KG1 (cell line): ENCODE measurements at regions not wholly inside any gene's neighbourhood (a gene's known extent, or its start where the extent isn't known, plus 50 kb on each side); places are given as distances from the start of the nearest gene placed in this dataset.
A peak's percentile ranks its signal among the peaks of the same experiment; 100 is the strongest.

Experiments
- DNase-seq: peaks from one replicate; lab custom pipeline; 2025; lab: John Stamatoyannopoulos, UW

DNA sequence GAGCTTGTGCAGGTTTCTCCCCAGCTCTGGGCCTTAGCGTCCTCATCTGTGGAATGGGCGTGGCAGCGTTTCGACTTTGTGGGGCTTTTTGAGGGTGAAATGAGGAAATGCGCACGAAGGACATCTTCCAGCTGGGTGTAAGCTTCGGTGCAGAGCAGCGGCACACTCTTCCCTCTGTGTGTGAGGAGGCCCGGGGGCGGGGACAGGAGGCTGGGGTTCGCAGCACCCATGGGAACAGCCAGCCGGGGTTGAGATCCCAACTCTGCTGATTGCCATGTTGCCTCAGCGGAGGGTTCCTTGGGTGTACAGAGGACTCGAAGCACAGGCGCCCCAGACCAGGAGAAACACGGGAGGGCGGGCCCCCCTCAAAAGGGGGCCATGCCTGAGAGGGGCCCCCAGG is 265.6 kb downstream of the NSG2 start:
- no peak for DNase-seq

- no peak for DNase-seq
Measured at GRCh38 chr5:174311531-174312269, 266.2 kb downstream of the NSG2 start.

DNA sequence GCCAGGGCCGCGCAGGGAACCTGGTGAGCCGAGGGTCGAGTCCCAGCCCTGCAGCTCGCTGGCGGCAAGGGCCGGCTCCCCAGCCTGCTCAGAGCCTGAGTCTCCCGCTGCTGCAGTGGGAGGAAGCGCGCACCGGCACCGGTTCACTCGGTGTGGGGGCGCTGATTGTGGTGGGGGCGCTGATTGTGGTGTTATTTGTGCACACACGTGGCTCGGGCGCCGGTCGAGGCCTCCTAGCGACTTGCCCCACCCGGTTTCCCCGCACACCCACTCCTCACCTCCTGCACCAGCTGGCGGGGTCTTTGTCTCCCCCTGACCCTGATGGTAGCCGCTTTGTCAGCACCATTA is 266.7 kb downstream of the NSG2 start:
- no peak for DNase-seq

DNA sequence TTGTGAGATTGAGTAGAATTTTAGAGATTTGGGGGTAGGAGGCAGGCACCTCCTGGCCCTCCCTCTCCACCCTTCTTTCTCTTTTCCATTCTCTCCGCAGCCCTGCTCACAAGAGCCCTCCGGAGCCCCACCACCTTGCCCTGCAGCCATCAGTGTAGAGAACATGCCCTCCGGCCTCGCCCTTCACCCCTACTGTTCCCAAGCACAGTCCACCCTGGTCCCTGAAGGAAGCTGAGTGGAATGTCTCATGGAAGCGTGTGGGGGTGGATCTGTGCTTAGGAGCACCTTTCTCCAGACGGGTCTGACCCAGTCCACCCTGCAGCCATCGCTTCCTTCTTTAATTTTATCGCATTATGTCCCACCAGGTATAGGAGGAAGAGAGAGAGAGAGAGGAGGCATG is 267.1 kb downstream of the NSG2 start:
- no peak for DNase-seq

DNA sequence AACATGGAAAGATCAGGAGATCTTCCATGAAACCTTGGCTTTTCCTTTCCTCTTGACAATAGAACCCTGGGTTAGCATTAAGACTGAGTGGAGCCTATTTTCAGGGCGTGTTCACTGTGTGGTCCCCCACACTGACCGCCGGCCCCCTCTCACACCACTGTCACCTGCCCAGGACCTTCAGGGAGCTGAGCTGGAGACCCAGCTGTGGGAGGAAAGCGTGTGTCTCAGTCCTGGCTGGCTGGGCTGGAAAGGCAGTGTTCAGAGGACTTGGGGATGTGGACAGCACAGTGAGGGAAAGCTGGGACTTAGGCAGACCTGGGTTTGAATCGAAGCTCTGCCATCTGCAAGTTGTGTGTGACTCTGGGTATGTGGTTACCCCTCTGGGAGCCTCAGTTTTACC is 268.1 kb downstream of the NSG2 start:
- DNase-seq = no peak

GRCh38 chr5:174314261-174314660 is 268.8 kb downstream of the NSG2 start:
- no peak for DNase-seq

DNA sequence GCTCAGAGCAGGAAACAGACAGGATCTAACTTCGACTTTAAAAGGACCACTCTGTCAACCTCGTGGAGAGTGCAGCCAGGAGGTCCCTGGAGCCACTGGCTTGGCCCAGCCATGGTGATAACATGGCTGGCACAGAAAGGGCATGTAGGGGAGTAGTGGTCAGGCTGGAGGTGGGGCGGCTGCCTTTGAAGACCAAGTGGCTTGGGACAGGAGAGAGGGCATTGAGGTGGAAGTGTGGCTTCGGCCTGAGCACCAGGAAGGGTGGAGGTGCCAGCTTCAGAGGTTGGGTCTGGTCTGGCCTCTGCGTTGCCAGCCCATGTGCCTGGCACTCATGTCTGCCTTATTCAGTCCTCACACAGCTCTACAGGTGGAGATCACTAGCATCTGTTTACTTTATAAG is 270.0 kb downstream of the NSG2 start:
- DNase-seq = no peak

DNA sequence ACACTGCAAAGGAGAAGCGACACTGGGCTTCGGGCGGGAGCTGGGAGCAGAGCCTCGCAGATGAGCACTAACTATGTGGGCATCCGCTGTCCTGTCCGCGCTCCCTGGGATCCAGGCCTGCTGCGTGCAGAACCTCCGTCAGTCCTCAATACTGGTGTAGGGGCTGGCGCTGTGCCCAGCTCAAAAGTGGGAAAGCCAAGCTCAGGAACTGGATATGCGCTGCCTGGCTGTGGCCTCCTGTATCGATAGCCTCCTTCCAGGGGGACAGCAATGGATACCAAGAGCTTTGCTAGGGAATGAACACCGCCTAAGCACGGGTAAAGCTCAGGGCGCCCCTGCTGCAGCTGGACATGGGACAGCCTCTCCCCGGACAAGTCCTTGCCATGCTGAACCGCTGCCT is 270.4 kb downstream of the NSG2 start:
- DNase-seq = no peak

DNA sequence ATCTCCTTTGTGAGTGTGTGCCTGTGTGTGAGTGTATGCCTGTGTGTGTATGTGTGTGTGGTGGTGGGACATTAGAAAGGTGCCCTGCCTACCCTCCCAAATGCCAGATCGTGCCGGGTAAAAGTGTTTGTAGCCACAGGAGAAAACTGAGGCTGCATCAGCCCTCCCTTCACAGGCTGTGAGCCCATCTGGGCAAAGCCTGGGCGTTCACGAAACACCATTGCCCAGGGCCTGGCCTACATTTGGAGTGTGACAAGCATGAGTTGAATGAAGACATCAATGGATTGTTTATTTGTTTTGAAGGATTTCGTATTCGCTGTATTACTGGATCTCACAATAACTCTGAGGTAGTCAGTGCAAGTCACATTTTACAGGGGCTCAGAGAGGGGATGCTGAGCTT is 270.8 kb downstream of the NSG2 start:
- DNase-seq = no peak

DNA sequence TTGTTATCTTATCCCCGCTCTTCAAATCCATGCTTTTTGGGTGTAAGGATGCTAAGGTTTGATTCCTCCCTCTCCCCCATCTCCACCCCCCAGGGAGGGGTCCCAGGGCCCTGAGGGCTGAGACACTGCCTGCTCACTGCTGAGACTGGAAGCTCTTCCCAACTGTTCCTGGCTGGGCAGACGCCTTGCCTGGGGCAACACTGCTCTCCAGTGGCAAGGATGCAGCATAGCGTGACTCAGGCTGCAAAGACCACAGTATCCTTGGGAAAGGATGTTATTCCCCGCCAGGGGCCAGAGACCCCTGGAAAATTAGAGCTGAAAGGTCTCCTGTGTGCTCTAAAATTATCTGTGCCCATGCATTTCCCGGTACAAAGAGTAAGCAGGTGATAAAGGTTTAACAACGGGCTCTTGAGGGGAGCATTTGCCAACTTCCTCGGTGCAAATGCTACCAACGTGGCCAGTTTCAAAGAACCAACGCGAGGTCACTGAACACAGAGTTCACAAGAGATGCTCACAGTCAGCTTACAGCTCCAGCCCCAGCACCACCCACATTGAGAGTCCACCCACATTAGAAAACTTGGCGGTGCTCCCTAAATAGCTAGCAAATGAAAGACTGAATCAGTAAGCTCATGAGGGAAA is 271.9 kb downstream of the NSG2 start:
- no peak for DNase-seq

GRCh38 chr5:174318578-174318977 is 273.1 kb downstream of the NSG2 start:
- DNase-seq = no peak

DNA sequence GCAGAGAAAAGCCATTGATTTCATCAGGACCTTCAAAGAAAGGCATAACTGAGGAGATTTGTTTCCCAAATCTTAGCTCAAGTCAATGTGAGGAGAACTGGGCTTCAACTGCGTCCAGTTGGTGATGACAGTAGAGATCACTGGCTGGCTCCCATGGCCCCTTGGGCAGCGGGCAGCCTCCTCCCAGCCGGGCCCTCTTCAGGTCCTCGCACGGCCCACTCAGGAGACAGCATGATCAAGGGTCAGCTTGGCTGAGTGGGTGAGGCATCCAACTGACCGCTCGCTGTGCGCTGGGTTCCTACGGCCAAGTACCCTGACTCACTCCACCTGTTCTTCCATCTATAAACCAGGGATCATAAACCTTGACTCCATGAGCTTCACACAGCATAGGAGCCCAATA is 274.0 kb downstream of the NSG2 start:
- DNase-seq = no peak

- no peak for DNase-seq
Measured at GRCh38 chr5:174320051-174320450, 274.5 kb downstream of the NSG2 start.

GRCh38 chr5:174323878-174324281 is 278.4 kb downstream of the NSG2 start:
- no peak for DNase-seq

GRCh38 chr5:174324680-174325079 is 279.2 kb downstream of the NSG2 start:
- no peak for DNase-seq

- no peak for DNase-seq
Measured at GRCh38 chr5:174325431-174325830, 279.9 kb downstream of the NSG2 start.

GRCh38 chr5:174325961-174326360 is 280.5 kb downstream of the NSG2 start:
- no peak for DNase-seq

DNA sequence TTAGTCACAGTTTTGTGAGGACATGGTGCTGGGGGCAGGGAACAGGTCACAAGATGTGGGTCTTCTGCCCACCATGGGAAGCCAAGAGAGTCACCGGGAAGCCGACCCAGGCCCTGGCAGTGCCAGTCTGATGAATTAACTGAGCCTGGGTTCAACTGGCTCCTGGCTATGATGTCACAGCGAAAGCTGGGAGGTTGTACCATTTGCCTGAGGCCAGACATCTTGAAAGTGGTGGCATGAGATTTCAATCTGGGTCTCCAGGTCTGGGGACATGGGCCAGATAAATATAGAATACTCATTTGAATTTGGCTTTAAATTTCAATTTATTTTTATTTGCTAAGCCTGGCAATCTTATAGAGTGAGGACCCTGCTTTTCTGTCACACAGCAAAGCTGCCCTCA is 280.9 kb downstream of the NSG2 start:
- no peak for DNase-seq

- peak; percentile 70 for DNase-seq
Measured at GRCh38 chr5:174327317-174327864, 281.9 kb downstream of the NSG2 start.

- DNase-seq = no peak
Measured at GRCh38 chr5:174327896-174328295, 282.4 kb downstream of the NSG2 start.

DNA sequence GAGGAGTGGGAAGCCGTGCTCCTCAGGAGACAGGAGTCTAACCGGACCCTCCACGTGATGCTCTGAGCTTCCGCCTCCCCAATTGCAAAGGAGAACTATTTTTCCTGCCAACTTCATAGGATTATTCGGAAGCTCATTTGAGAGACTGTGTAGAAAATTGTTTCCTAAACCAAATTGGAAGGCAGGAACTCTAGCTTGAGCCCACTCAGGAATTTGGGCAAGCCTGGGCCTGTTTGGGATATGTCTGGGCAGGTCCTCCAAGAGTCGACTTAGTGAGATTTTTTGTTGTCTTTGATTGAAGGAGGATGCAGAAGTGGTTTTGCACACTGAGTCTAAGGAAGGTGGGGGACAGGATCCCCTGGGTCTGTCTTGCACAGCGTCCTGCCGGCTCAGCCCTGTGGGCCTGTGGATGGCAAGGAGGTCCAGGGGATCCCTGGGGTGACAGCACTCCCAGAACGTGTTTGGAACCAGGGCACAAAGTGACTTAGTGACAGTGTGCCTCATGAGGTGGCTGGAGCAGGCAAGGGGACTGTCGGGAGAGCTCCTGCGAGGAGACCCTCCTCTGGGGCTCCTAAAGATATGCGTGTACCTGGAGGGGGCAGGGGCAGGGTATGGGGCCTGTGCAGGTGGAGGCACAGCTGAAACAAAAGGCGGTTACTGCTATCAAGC is 283.3 kb downstream of the NSG2 start:
- DNase-seq = no peak

DNA sequence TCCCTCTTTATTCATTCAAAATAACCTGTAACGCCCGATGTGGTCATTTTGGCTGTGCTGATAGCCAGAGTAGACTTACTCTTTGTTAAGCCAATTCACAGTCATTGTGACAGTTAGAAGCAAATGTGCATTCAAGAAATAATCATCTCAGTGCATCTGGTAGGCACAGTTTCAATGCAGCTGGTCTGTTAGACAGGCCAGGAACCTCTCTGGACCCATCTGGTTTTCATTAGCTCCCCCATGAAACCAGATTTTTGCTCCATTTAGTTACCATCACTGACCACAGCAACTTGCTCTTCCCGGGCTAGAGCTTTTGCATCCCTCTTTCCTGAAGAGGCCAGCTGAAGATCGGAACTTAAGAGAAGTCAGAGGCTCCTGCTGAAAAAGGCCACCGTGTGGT is 284.2 kb downstream of the NSG2 start:
- DNase-seq = no peak

DNA sequence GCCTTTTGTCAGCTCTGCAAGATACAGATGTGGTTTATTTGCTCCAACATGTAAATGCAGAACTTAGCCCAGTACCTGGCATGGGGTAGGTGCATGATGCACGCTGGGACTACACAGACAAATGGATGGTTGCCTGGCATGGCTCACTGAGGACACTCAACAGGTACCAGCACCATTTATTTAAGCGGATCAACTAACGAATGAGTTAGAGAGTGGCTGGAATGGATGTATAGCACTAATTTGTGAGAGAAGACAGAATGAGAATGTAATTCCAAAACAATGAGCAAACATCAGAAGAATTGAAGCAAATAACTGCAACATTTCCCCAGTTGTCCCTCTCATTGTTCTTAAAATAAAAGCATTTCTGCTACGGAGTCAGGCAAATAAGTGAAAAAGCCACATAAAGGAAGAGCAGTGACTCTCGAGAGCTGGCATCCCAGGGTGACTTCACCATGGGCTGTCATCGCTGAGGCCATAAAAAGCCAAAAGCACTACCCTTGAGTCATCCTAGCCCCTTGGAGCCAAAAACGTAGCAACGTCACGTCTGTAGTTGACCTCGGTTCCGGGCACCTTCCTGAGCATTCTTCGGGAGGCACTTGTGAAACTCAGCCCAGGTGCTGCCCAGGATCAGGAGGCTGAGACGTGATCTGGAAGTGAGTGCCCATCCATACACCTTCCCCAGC is 290.3 kb downstream of the NSG2 start:
- DNase-seq = no peak
